Esophagus squamous epithelium (tissue), 5 donors: ENCODE measurements at regions not wholly inside any gene's neighbourhood (a gene's known extent, or its start where the extent isn't known, plus 50 kb on each side); places are given as distances from the start of the nearest gene placed in this dataset.

Experiments used
- DNase-seq: peaks from one replicate; lab custom pipeline; 2025; lab: John Stamatoyannopoulos, UW
- H3K27ac ChIP-seq, 4 donors: fragments of 200-600 bp; sonication (generic); one replicate each; pipeline ENCODE4 v1.5.1; 2016 to 2019; ENCODE audit warnings: mild to moderate bottlenecking in 1 of 4
- H3K27me3 ChIP-seq, 4 donors: fragments of 200-600 bp; sonication (generic); 1 replicate in 3 of 4; 2 replicates in 1 of 4; pipeline versions ENCODE4 v1.5.1 to v1.6.0; 2017 to 2021; ENCODE audit warnings: antibody characterized with exemption in 1 of 4
- H3K36me3 ChIP-seq, 3 donors: fragments of 200-600 bp; sonication (generic); one replicate each; pipeline ENCODE4 v1.5.1; 2016 to 2019
- H3K4me1 ChIP-seq, 3 donors: fragments of 200-600 bp; sonication (generic); one replicate each; pipeline ENCODE4 v1.5.1; 2017 to 2019
- H3K4me3 ChIP-seq, 4 donors: fragments of 200-600 bp; sonication (generic); 1 replicate in 3 of 4; 2 replicates in 1 of 4; pipeline ENCODE4 v1.5.1; 2016 to 2019; ENCODE audit warnings: mild to moderate bottlenecking in 2 of 4, moderate library complexity in 1 of 4
- H3K9me3 ChIP-seq, 3 donors: fragments of 200-600 bp; sonication (generic); one replicate each; pipeline ENCODE4 v1.5.1; 2016 to 2019
- CTCF ChIP-seq, 6 experiments: fragments of 450-650 bp in 4 of 6; fragments of 200-600 bp in 2 of 6; sonication (generic) in 2 of 6; IDR thresholded peaks; one replicate each; pipeline ENCODE4 v1.5.1; 2016 to 2019; ENCODE audit warnings: antibody characterized with exemption in 6 of 6, mild to moderate bottlenecking in 4 of 6, moderate library complexity in 4 of 6
- POLR2A ChIP-seq, 4 donors: fragments of 450-650 bp; IDR thresholded peaks; one replicate each; pipeline ENCODE4 v1.6.1; 2017; ENCODE audit warnings: antibody characterized with exemption in 4 of 4, mild to moderate bottlenecking in 4 of 4, moderate library complexity in 3 of 4
- WGBS, 2 donors: methylation state at CpG; one replicate each; pipeline ENCODE4 v1.1.5; 2018; 5-methylcytosine and 5-hydroxymethylcytosine counted together
- intact Hi-C: fragments of 100-400 bp; cut with DNase I; formaldehyde crosslinking; loops from one replicate; pipeline ENCODE4 v1.15.0; 2022
- donor health status: DM: yes; HTN: yes; CAD: no.

GRCh38 chr9:115520646-115521045 lies 402.7 kb upstream of the TNC start:
- intact Hi-C loops: loop anchor here (5.0 kb wide), 1 partner anchor 503 kb away; no protein-coding TSS in a partner anchor
- TF ChIP-seq CTCF (IDR thresholded peaks at IDR 0.05): no peak
- TF ChIP-seq POLR2A (IDR thresholded peaks at IDR 0.05): no peak
- DNase-seq: no peak
- no peak overlapping the region for H3K27ac ChIP-seq
- peaks cover 0 to 7% (median 0%) of the 10 kb centered on the region in 3 donors for H3K4me1 ChIP-seq
- no peaks in the 10 kb centered on the region for H3K27me3 ChIP-seq
- 61 to 69% methylated on average over 3 of the region's 3 CpGs for WGBS, 2 donors
- H3K4me3 ChIP-seq: no peak overlapping the region
- H3K36me3 ChIP-seq: no peaks in the 10 kb centered on the region
- no peaks in the 10 kb centered on the region for H3K9me3 ChIP-seq

GRCh38 chr9:115522912-115523311 lies 405.0 kb upstream of the TNC start:
- DNase-seq: no peak
- Histone ChIP-seq H3K27ac (no peak overlapping the region), H3K36me3 (no peaks in the 10 kb centered on the region), H3K9me3 (no peaks in the 10 kb centered on the region), H3K27me3 (no peaks in the 10 kb centered on the region), H3K4me1 (peaks cover 0 to 7% (median 0%) of the 10 kb centered on the region in 3 donors), H3K4me3 (no peak overlapping the region)
- intact Hi-C loops: loop anchor here (5.0 kb wide), 1 partner anchor 506 kb away; no protein-coding TSS in a partner anchor
- TF ChIP-seq CTCF (IDR thresholded peaks at IDR 0.05) (no peak), POLR2A (IDR thresholded peaks at IDR 0.05) (no peak)
- 44 to 59% methylated on average over 3 of the region's 3 CpGs for WGBS, 2 donors

- DNase-seq: no peak
Measured at GRCh38 chr9:115524453-115525059, 406.6 kb upstream of the TNC start.

GRCh38 chr9:115525111-115526058 lies 407.4 kb upstream of the TNC start:
- Histone ChIP-seq H3K4me3 (no peak overlapping the region), H3K36me3 (no peaks in the 10 kb centered on the region), H3K27me3 (no peaks in the 10 kb centered on the region), H3K27ac (no peak overlapping the region), H3K4me1 (peaks cover 0 to 7% (median 0%) of the 10 kb centered on the region in 3 donors), H3K9me3 (no peaks in the 10 kb centered on the region)
- no peak for DNase-seq
- 65 to 71% methylated on average over 7 of the region's 7 CpGs for WGBS, 2 donors
- TF ChIP-seq CTCF (IDR thresholded peaks at IDR 0.05) (no peak), POLR2A (IDR thresholded peaks at IDR 0.05) (no peak)
- intact Hi-C loops: no loop called here

More at GRCh38 chr9:115524453-115525059, 406.6 kb upstream of the TNC start:
- Histone ChIP-seq H3K4me3 (no peak overlapping the region), H3K9me3 (no peaks in the 10 kb centered on the region), H3K27ac (no peak overlapping the region), H3K27me3 (no peaks in the 10 kb centered on the region), H3K4me1 (peaks cover 0 to 7% (median 0%) of the 10 kb centered on the region in 3 donors), H3K36me3 (no peaks in the 10 kb centered on the region)
- 19 to 26% methylated on average over 3 of the region's 3 CpGs for WGBS, 2 donors
- TF ChIP-seq CTCF (IDR thresholded peaks at IDR 0.05): peak in 5 of 6 experiments; percentile 69 to 81 (median 77)
- no peak for TF ChIP-seq POLR2A (IDR thresholded peaks at IDR 0.05)
- intact Hi-C loops: loop anchor here (5.0 kb wide), 1 partner anchor 507 kb away; no protein-coding TSS in a partner anchor
